RWPE1 (cell line): ENCODE measurements at regions not wholly inside any gene's neighbourhood (a gene's known extent, or its start where the extent isn't known, plus 50 kb on each side); places are given as distances from the start of the nearest gene placed in this dataset.

Experiments
- CTCF ChIA-PET: fragments of 350-600 bp; sonication (Branson Sonifier 250); formaldehyde crosslinking; extraction: SDS; loops from one replicate; lab custom pipeline; 2021; lab: Yijun Ruan, JAX
- POLR2A ChIA-PET: fragments of 400-600 bp; formaldehyde crosslinking; extraction: SDS; loops from one replicate; lab custom pipeline; 2020; ENCODE audit warnings: antibody characterized with exemption; ENCODE audit not compliant: low non-redundant PET; lab: Yijun Ruan, JAX
- DNase-seq: peaks from one replicate; pipeline ENCODE4 v3.0.0; 2012; ENCODE audit warnings: low spot score
- H3K27ac ChIP-seq: fragments of 450-650 bp; 2 replicates; pipeline ENCODE4 v1.5.1; 2017
- CTCF ChIP-seq: fragments of 450-650 bp; conservative IDR thresholded peaks from 2 replicates; pipeline ENCODE4 v1.5.1; 2017; ENCODE audit warnings: low read depth, mild to moderate bottlenecking

- no peak for TF ChIP-seq CTCF
- POLR2A ChIA-PET, result no interaction called here
- CTCF ChIA-PET, result no interaction called here
- no peak overlapping the region for H3K27ac ChIP-seq
- no peak for DNase-seq
Measured at GRCh38 chr10:106410331-106410730, 754.2 kb downstream of the SORCS1 start.

GRCh38 chr10:106405141-106405540 lies 759.4 kb downstream of the SORCS1 start:
- H3K27ac ChIP-seq, result no peak overlapping the region
- ChIA-PET CTCF (interaction anchor here (0.9 to 1.3 kb wide), 2 partner anchors 44 to 167 kb away, joined by 3 to 4 read pairs; no protein-coding TSS in a partner anchor), POLR2A (no interaction called here)
- DNase-seq, result no peak
- no peak for TF ChIP-seq CTCF

GRCh38 chr10:106402458-106402857 lies 762.0 kb downstream of the SORCS1 start:
- ChIA-PET POLR2A (no interaction called here), CTCF (interaction anchor here (0.7 kb wide), 1 partner anchor 1585 kb away, joined by 5 read pairs; no protein-coding TSS in a partner anchor)
- H3K27ac ChIP-seq, result no peak overlapping the region
- no peak for DNase-seq
- no peak for TF ChIP-seq CTCF

GRCh38 chr10:106401967-106402366 lies 762.5 kb downstream of the SORCS1 start:
- no peak for TF ChIP-seq CTCF
- CTCF ChIA-PET, result interaction anchor here (0.7 to 1.8 kb wide), 3 partner anchors 9 to 1585 kb away, joined by 3 to 7 read pairs (median 5); no protein-coding TSS in a partner anchor
- DNase-seq, result no peak
- H3K27ac ChIP-seq, result no peak overlapping the region
- POLR2A ChIA-PET, result no interaction called here

GRCh38 chr10:106401161-106401560 lies 763.3 kb downstream of the SORCS1 start:
- DNase-seq, result peak; percentile 41
- TF ChIP-seq CTCF, result no peak; the same call in 1 of the 2 replicates
- ChIA-PET CTCF (interaction anchor here (0.8 to 1.8 kb wide), 3 partner anchors 8 to 226 kb away, joined by 3 to 7 read pairs (median 3); no protein-coding TSS in a partner anchor), POLR2A (no interaction called here)
- no peak overlapping the region for H3K27ac ChIP-seq

- H3K27ac ChIP-seq, result no peak overlapping the region
- DNase-seq, result no peak
- TF ChIP-seq CTCF, result no peak
- ChIA-PET POLR2A (no interaction called here), CTCF (no interaction called here)
Measured at GRCh38 chr10:106399112-106399511, 765.4 kb downstream of the SORCS1 start.
